ENCODE measurements at regions not wholly inside any gene's neighbourhood (a gene's known extent, or its start where the extent isn't known, plus 50 kb on each side); places are given as distances from the start of the nearest gene placed in this dataset.

DNA sequence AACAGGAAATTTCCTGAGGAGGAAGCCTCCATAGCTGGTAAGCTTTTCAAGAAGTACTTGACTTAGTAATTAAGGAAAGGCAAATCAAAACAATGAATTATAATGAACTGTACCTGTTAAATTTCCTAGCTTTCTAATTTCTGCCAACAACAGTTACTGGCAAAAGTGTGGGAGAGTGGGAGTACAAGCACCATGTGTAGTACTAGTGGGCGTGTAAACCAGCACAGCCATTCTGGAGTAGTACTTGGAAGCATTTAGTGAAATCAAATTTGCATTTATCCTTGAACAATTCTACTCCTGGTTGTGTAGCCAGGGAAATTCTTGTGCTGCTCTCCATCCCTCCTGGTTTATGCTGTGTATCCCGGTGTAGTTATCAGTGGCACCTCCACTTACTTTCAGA lies 190.8 kb downstream of the PRDM2 start:
- TF ChIP-seq, protein P1, sequence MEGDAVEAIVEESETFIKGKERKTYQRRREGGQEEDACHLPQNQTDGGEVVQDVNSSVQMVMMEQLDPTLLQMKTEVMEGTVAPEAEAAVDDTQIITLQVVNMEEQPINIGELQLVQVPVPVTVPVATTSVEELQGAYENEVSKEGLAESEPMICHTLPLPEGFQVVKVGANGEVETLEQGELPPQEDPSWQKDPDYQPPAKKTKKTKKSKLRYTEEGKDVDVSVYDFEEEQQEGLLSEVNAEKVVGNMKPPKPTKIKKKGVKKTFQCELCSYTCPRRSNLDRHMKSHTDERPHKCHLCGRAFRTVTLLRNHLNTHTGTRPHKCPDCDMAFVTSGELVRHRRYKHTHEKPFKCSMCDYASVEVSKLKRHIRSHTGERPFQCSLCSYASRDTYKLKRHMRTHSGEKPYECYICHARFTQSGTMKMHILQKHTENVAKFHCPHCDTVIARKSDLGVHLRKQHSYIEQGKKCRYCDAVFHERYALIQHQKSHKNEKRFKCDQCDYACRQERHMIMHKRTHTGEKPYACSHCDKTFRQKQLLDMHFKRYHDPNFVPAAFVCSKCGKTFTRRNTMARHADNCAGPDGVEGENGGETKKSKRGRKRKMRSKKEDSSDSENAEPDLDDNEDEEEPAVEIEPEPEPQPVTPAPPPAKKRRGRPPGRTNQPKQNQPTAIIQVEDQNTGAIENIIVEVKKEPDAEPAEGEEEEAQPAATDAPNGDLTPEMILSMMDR (IDR thresholded peaks at IDR 0.05; ENCODE audit: insufficient read depth, low read length) = no peak
- TF ChIP-seq POLR2AphosphoS5 (IDR thresholded peaks at IDR 0.05; ENCODE audit: low read depth) = no peak
